HUES6 (cell line): ENCODE measurements at regions not wholly inside any gene's neighbourhood (a gene's known extent, or its start where the extent isn't known, plus 50 kb on each side); places are given as distances from the start of the nearest gene placed in this dataset.
A peak's percentile ranks its signal among the peaks of the same experiment; 100 is the strongest.

Experiments used
- H3K27ac ChIP-seq: 2 replicates; pipeline ENCODE4 v1.7.0; 2013; ENCODE audit warnings: low read depth, mild to moderate bottlenecking, low read length, inconsistent platforms
- H3K27me3 ChIP-seq: 2 replicates; pipeline ENCODE4 v1.6.1; 2013; ENCODE audit warnings: low read length; ENCODE audit not compliant: control insufficient read depth, insufficient read depth
- H3K36me3 ChIP-seq: 2 replicates; pipeline ENCODE4 v1.6.1; 2013; ENCODE audit warnings: low read length; ENCODE audit not compliant: control insufficient read depth, insufficient read depth
- H3K4me1 ChIP-seq: 2 replicates; pipeline ENCODE4 v1.6.1; 2013; ENCODE audit warnings: low read length; ENCODE audit not compliant: control insufficient read depth, insufficient read depth
- H3K4me3 ChIP-seq: 2 replicates; pipeline ENCODE4 v1.5.1; 2013; ENCODE audit warnings: low read depth, low read length
- H3K9ac ChIP-seq: one replicate; pipeline ENCODE4 v1.6.1; 2013; ENCODE audit warnings: mild to moderate bottlenecking, low read length
- H3K9me3 ChIP-seq: 2 replicates; pipeline ENCODE4 v1.6.1; 2013; ENCODE audit warnings: low read depth, low read length; ENCODE audit not compliant: control insufficient read depth, insufficient read depth

GRCh38 chr3:144552346-144553057, 580.9 kb downstream of the DIPK2A start:
- no peak overlapping the region for H3K27ac ChIP-seq
- no peaks in the 10 kb centered on the region for H3K36me3 ChIP-seq
- no peak overlapping the region for H3K9ac ChIP-seq
- no peaks in the 10 kb centered on the region for H3K27me3 ChIP-seq
- H3K4me3 ChIP-seq = no peak overlapping the region
- H3K9me3 ChIP-seq = no peaks in the 10 kb centered on the region
- peaks cover 29% of the 10 kb centered on the region for H3K4me1 ChIP-seq

GRCh38 chr3:144553301-144553700, 581.7 kb downstream of the DIPK2A start:
- no peaks in the 10 kb centered on the region for H3K9me3 ChIP-seq
- H3K4me1 ChIP-seq = peaks cover 28% of the 10 kb centered on the region
- no peaks in the 10 kb centered on the region for H3K27me3 ChIP-seq
- no peak overlapping the region for H3K9ac ChIP-seq
- peak overlapping the region; percentile 31; the same call in 1 of the 2 replicates for H3K27ac ChIP-seq
- no peak overlapping the region for H3K4me3 ChIP-seq
- no peaks in the 10 kb centered on the region for H3K36me3 ChIP-seq

- H3K4me3 ChIP-seq = no peak overlapping the region
- H3K27me3 ChIP-seq = no peaks in the 10 kb centered on the region
- no peak overlapping the region for H3K9ac ChIP-seq
- no peak overlapping the region for H3K27ac ChIP-seq
- H3K4me1 ChIP-seq = peaks cover 13% of the 10 kb centered on the region
- H3K36me3 ChIP-seq = no peaks in the 10 kb centered on the region
- H3K9me3 ChIP-seq = no peaks in the 10 kb centered on the region
Measured at GRCh38 chr3:144554889-144555288, 583.3 kb downstream of the DIPK2A start.

- Histone ChIP-seq H3K27me3 (no peaks in the 10 kb centered on the region), H3K36me3 (no peaks in the 10 kb centered on the region), H3K9ac (no peak overlapping the region), H3K4me1 (peaks cover 11% of the 10 kb centered on the region), H3K4me3 (no peak overlapping the region), H3K27ac (no peak overlapping the region), H3K9me3 (no peaks in the 10 kb centered on the region)
Measured at GRCh38 chr3:144556392-144556791, 584.8 kb downstream of the DIPK2A start.

GRCh38 chr3:144557515-144557914, 585.9 kb downstream of the DIPK2A start:
- no peaks in the 10 kb centered on the region for H3K36me3 ChIP-seq
- H3K27ac ChIP-seq = no peak overlapping the region
- H3K4me3 ChIP-seq = no peak overlapping the region
- H3K4me1 ChIP-seq = peaks cover 11% of the 10 kb centered on the region
- no peak overlapping the region for H3K9ac ChIP-seq
- H3K9me3 ChIP-seq = no peaks in the 10 kb centered on the region
- H3K27me3 ChIP-seq = no peaks in the 10 kb centered on the region

- Histone ChIP-seq H3K4me1 (no peaks in the 10 kb centered on the region), H3K9me3 (no peaks in the 10 kb centered on the region), H3K27me3 (no peaks in the 10 kb centered on the region)
Measured at GRCh38 chr3:144564011-144564410, 592.4 kb downstream of the DIPK2A start.

GRCh38 chr3:144566320-144566719, 594.7 kb downstream of the DIPK2A start:
- H3K27ac ChIP-seq = no peak overlapping the region
- no peak overlapping the region for H3K4me3 ChIP-seq
- H3K4me1 ChIP-seq = no peaks in the 10 kb centered on the region
- H3K27me3 ChIP-seq = no peaks in the 10 kb centered on the region
- H3K9ac ChIP-seq = no peak overlapping the region
- no peaks in the 10 kb centered on the region for H3K36me3 ChIP-seq
- no peaks in the 10 kb centered on the region for H3K9me3 ChIP-seq

More at GRCh38 chr3:144564011-144564410, 592.4 kb downstream of the DIPK2A start:
- Histone ChIP-seq H3K4me3 (no peak overlapping the region), H3K36me3 (no peaks in the 10 kb centered on the region), H3K9ac (no peak overlapping the region), H3K27ac (no peak overlapping the region)

GRCh38 chr3:144569651-144570050, 598.0 kb downstream of the DIPK2A start:
- no peaks in the 10 kb centered on the region for H3K9me3 ChIP-seq
- H3K4me3 ChIP-seq = no peak overlapping the region
- no peak overlapping the region for H3K9ac ChIP-seq
- H3K4me1 ChIP-seq = no peaks in the 10 kb centered on the region
- no peaks in the 10 kb centered on the region for H3K36me3 ChIP-seq
- no peaks in the 10 kb centered on the region for H3K27me3 ChIP-seq
- H3K27ac ChIP-seq = no peak overlapping the region

GRCh38 chr3:144583871-144584270, 612.2 kb downstream of the DIPK2A start:
- H3K27ac ChIP-seq = no peak overlapping the region
- H3K4me1 ChIP-seq = no peaks in the 10 kb centered on the region
- H3K36me3 ChIP-seq = no peaks in the 10 kb centered on the region
- H3K27me3 ChIP-seq = no peaks in the 10 kb centered on the region
- H3K9ac ChIP-seq = no peak overlapping the region
- H3K4me3 ChIP-seq = no peak overlapping the region
- no peaks in the 10 kb centered on the region for H3K9me3 ChIP-seq

GRCh38 chr3:144585408-144585807, 613.8 kb downstream of the DIPK2A start:
- Histone ChIP-seq H3K9me3 (no peaks in the 10 kb centered on the region), H3K36me3 (no peaks in the 10 kb centered on the region), H3K27me3 (no peaks in the 10 kb centered on the region), H3K4me3 (no peak overlapping the region), H3K27ac (no peak overlapping the region), H3K9ac (no peak overlapping the region), H3K4me1 (peaks cover under 1% of the 10 kb centered on the region; the same call in 1 of the 2 replicates)

GRCh38 chr3:144585953-144586352, 614.3 kb downstream of the DIPK2A start:
- Histone ChIP-seq H3K27me3 (no peaks in the 10 kb centered on the region), H3K9ac (no peak overlapping the region), H3K4me3 (no peak overlapping the region), H3K9me3 (no peaks in the 10 kb centered on the region), H3K27ac (no peak overlapping the region), H3K36me3 (no peaks in the 10 kb centered on the region), H3K4me1 (peaks cover 6% of the 10 kb centered on the region)
